DOHH2 (cell line): ENCODE measurements at regions not wholly inside any gene's neighbourhood (a gene's known extent, or its start where the extent isn't known, plus 50 kb on each side); places are given as distances from the start of the nearest gene placed in this dataset.

Experiments
- H3F3A ChIP-seq: fragments of 200-600 bp; sonication (generic), shearing (Covaris generic); 2 replicates; pipeline ENCODE4 v1.6.0; 2016; ENCODE audit warnings: antibody characterized with exemption, mild to moderate bottlenecking; ENCODE audit not compliant: control insufficient read depth, insufficient read depth
- H3K27ac ChIP-seq: fragments of 200-600 bp; sonication (generic); 2 replicates; pipeline ENCODE4 v1.5.1; 2014; ENCODE audit warnings: low read depth, mild to moderate bottlenecking, low read length, moderate library complexity
- H3K27me3 ChIP-seq: fragments of 200-600 bp; sonication (generic); 2 replicates; pipeline ENCODE4 v1.6.1; 2014; ENCODE audit warnings: mild to moderate bottlenecking, low read length, mixed read lengths; ENCODE audit not compliant: control insufficient read depth
- H3K36me3 ChIP-seq: fragments of 200-600 bp; sonication (generic); 2 replicates; pipeline ENCODE4 v1.6.1; 2014; ENCODE audit warnings: mild to moderate bottlenecking, low read length, moderate library complexity, mixed read lengths; ENCODE audit not compliant: control insufficient read depth
- H3K4me1 ChIP-seq: fragments of 200-600 bp; sonication (generic); 2 replicates; pipeline ENCODE4 v1.6.1; 2014; ENCODE audit warnings: mild to moderate bottlenecking, low read length, mixed read lengths; ENCODE audit not compliant: control insufficient read depth
- H3K4me2 ChIP-seq: fragments of 200-600 bp; sonication (generic); 2 replicates; pipeline ENCODE4 v1.6.0; 2014; ENCODE audit warnings: mild to moderate bottlenecking, low read length, moderate library complexity
- H3K4me3 ChIP-seq: fragments of 200-600 bp; sonication (generic); 2 replicates; pipeline ENCODE4 v1.5.1; 2014; ENCODE audit warnings: mild to moderate bottlenecking, low read length, mixed read lengths
- H3K79me2 ChIP-seq: fragments of 200-600 bp; sonication (generic); 2 replicates; pipeline ENCODE4 v1.6.1; 2014; ENCODE audit warnings: mild to moderate bottlenecking, low read length, mixed read lengths; ENCODE audit not compliant: control insufficient read depth
- H3K9me2 ChIP-seq: fragments of 200-600 bp; sonication (generic); replicated peaks from 2 replicates; pipeline ENCODE4 v1.6.1; 2014; ENCODE audit warnings: mild to moderate bottlenecking, low read length, mixed read lengths; ENCODE audit not compliant: control insufficient read depth
- H3K9me3 ChIP-seq: fragments of 200-600 bp; sonication (generic); 2 replicates; pipeline ENCODE4 v1.6.1; 2014; ENCODE audit warnings: antibody characterized with exemption, low read length, mixed read lengths; ENCODE audit not compliant: control insufficient read depth, insufficient read depth
- H4K20me1 ChIP-seq: fragments of 200-600 bp; sonication (generic); 2 replicates; pipeline ENCODE4 v1.6.0; 2014; ENCODE audit warnings: low read depth, mild to moderate bottlenecking, antibody characterized with exemption, low read length, moderate library complexity; ENCODE audit not compliant: control insufficient read depth, insufficient read depth
- CTCF ChIP-seq: fragments of 200-600 bp; sonication (generic); IDR thresholded peaks from one replicate; pipeline ENCODE4 v1.5.1; 2014; ENCODE audit warnings: antibody characterized with exemption, mild to moderate bottlenecking, low read depth, low read length; ENCODE audit not compliant: poor library complexity, severe bottlenecking
- EZH2phosphoT487 ChIP-seq: fragments of 200-600 bp; sonication (generic); IDR thresholded peaks from 2 replicates; pipeline ENCODE4 v1.6.1; 2017; ENCODE audit warnings: borderline replicate concordance, mild to moderate bottlenecking, antibody characterized with exemption, low read length, moderate library complexity, mixed read lengths

DNA sequence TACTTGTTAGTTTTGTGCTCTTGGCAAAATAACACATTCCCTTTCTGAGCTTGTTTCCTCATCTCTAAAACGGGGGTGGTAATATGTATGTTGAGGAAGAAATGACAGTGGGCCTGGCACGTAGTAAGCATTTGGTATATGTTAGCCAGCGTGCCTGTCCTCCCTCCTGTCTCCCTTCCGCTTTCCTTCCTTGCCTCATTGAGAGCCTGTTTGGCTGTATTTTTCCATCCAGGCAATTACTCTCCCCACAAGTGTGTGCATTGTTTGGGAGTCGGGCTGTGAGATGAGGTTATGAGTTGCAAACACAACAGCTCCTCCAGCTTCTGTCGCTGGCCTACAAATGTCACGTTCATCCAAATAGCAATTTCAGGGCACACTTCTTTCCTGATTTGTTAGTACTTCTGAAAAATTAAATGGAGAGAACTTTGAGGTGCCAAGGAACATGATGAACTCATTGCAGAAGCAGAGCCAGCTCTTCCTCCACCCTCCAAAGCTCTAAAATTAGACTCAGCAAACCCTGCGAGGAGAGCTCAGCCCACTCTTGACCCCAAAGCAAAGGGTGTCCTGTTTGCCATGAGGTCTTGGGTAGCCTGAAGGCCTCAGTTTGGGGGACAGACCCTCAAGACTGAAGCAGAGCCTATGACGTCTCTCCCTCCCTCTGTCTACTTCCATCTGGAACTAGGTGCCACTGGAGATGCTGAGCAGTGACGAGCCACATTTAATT is 50.7 kb upstream of the TOX2 start:
- no peak overlapping the region for H3K27ac ChIP-seq
- TF ChIP-seq CTCF (no peak), EZH2phosphoT487 (no peak)
- H3K79me2 ChIP-seq, result no peaks in the 10 kb centered on the region
- no peaks in the 10 kb centered on the region for H3K27me3 ChIP-seq
- no peak overlapping the region for H3K4me2 ChIP-seq
- H3F3A ChIP-seq, result no peaks in the 10 kb centered on the region
- H3K36me3 ChIP-seq, result no peaks in the 10 kb centered on the region
- no peak overlapping the region for H3K4me3 ChIP-seq
- no peaks in the 10 kb centered on the region for H3K4me1 ChIP-seq
- no peaks in the 10 kb centered on the region for H3K9me3 ChIP-seq
- no peaks in the 10 kb centered on the region for H3K9me2 ChIP-seq
- H4K20me1 ChIP-seq, result no peaks in the 10 kb centered on the region

DNA sequence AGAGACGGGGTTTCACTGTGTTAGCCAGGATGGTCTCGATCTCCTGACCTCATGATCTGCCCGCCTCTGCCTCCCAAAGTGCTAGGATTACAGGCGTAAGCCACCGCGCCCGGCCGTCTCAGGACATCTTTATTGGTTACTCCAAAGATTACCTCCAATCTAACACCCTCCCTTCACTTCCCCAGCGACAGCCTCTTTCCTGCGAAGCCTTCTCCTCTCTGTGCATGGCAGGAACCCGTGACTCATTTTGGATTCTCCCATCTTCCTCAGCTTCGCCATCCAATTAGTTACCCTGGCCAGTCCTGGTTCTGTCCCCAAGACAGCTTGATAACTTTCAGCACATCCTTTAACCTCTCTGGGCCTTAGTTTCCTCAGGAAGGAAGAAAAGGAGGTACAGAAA is 51.3 kb upstream of the TOX2 start:
- Histone ChIP-seq H3K36me3 (no peaks in the 10 kb centered on the region), H3K27me3 (no peaks in the 10 kb centered on the region), H3K9me2 (no peaks in the 10 kb centered on the region), H3K79me2 (no peaks in the 10 kb centered on the region), H3K9me3 (no peaks in the 10 kb centered on the region), H3K27ac (no peak overlapping the region), H3K4me3 (no peak overlapping the region), H4K20me1 (no peaks in the 10 kb centered on the region), H3F3A (no peaks in the 10 kb centered on the region), H3K4me1 (no peaks in the 10 kb centered on the region), H3K4me2 (no peak overlapping the region)
- TF ChIP-seq EZH2phosphoT487 (no peak), CTCF (no peak)

DNA sequence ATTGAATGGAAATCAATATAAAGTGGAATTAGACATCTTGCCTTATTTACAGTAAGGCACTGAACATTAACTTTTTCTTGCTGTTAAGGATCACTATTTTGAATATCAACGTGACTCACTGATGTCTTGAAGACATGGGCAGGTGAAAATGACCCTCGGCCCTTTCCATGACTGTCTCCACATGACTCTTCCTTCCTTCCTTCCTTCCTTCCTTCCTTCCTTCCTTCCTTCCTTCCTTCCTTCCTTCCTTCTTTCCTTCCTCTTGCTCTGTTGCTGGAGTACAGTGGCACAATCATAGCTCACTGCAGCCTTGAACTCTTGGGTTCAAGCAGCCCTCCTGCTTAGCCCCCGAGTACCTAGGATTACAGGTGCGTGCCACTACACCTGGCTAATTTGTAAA is 52.2 kb upstream of the TOX2 start:
- TF ChIP-seq EZH2phosphoT487, result no peak
- TF ChIP-seq CTCF, result no peak
- Histone ChIP-seq H3F3A (no peaks in the 10 kb centered on the region), H3K27ac (no peak overlapping the region)

More for the DNA sequence above, 52.2 kb upstream of the TOX2 start:
- Histone ChIP-seq H3K27me3 (peaks cover 2% of the 10 kb centered on the region; the same call in 1 of the 2 replicates), H4K20me1 (no peaks in the 10 kb centered on the region), H3K9me2 (no peaks in the 10 kb centered on the region), H3K36me3 (no peaks in the 10 kb centered on the region), H3K9me3 (no peaks in the 10 kb centered on the region), H3K4me3 (no peak overlapping the region), H3K4me1 (no peaks in the 10 kb centered on the region), H3K4me2 (no peak overlapping the region), H3K79me2 (no peaks in the 10 kb centered on the region)
